ENCODE measurements at regions not wholly inside any gene's neighbourhood (a gene's known extent, or its start where the extent isn't known, plus 50 kb on each side); places are given as distances from the start of the nearest gene placed in this dataset.

- Histone ChIP-seq H4K5ac (ENCODE audit: low read depth, low read length) (no peak overlapping the region), H4K8ac (ENCODE audit: low read depth in 2 of 2, low read length in 2 of 2) (no peak overlapping the region), H3K79me1 (ENCODE audit: low read depth in 1 of 2, low read length in 2 of 2) (no peaks in the 10 kb centered on the region), H2AK5ac (ENCODE audit: low read depth, low read length) (no peak overlapping the region), H3K14ac (replicated peaks; ENCODE audit: low read depth, low read length) (no peak overlapping the region), H3K23ac (ENCODE audit: low read depth, low read length) (no peak overlapping the region), H3K4ac (ENCODE audit: low read depth, low read length) (no peak overlapping the region), H2AFZ (replicated peaks; ENCODE audit: low read length, poor library complexity) (no peak overlapping the region), H3K9ac (ENCODE audit: low read depth, low read length) (no peak overlapping the region), H3K4me1 (ENCODE audit: control insufficient read depth, insufficient read depth, low read length) (no peaks in the 10 kb centered on the region), H2AK9ac (replicated peaks; ENCODE audit: low read depth, low read length, poor library complexity) (no peak overlapping the region), H3K36me3 (ENCODE audit: control insufficient read depth, insufficient read depth, low read length) (no peaks in the 10 kb centered on the region), H3K56ac (ENCODE audit: extremely low read depth, insufficient read depth, low read length) (no peak overlapping the region), H3K27me3 (ENCODE audit: control insufficient read depth, insufficient read depth, low read length) (no peaks in the 10 kb centered on the region), H2BK120ac (ENCODE audit: low read depth, low read length) (no peak overlapping the region), H3K4me3 (ENCODE audit: insufficient read depth, low read depth, low read length) (no peak overlapping the region), H4K20me1 (ENCODE audit: insufficient read depth, low read length) (no peaks in the 10 kb centered on the region), H2BK5ac (ENCODE audit: low read depth, low read length, poor library complexity, severe bottlenecking) (no peak overlapping the region), H2BK15ac (ENCODE audit: low read depth, low read length) (no peak overlapping the region), H3K9me1 (ENCODE audit: insufficient read depth, low read length) (no peaks in the 10 kb centered on the region), H4K91ac (ENCODE audit: insufficient read depth, low read depth, low read length) (no peak overlapping the region), H3K18ac (ENCODE audit: low read depth, low read length) (no peak overlapping the region), H3K9me3 (ENCODE audit: control insufficient read depth, insufficient read depth, low read length) (peaks cover 4% of the 10 kb centered on the region; the same call in 1 of the 2 replicates), H2BK20ac (ENCODE audit: low read depth, low read length) (no peak overlapping the region), H3K4me2 (ENCODE audit: low read depth, low read length) (no peak overlapping the region), H3K27ac (ENCODE audit: insufficient read depth, low read length) (no peak overlapping the region)
- dilution Hi-C loops (cut with HindIII; ENCODE audit: low sequenced_read_pairs, unreplicated experiment) (no loop called here), intact Hi-C loops (cut with micrococcal nuclease) (no loop called here), in situ Hi-C loops (cut with MboI; ENCODE audit: low sequenced_read_pairs) (no loop called here)
- CTCF ChIA-PET, result no interaction called here
- no TSS peak for BruUV-seq (replicated peaks)
- ATAC-seq (ENCODE audit: low read depth) (no peak), DNase-seq (no peak)
- no peak for TF ChIP-seq CHD1 (IDR thresholded peaks at IDR 0.05; ENCODE audit: low read depth, low read length)
- no peak for TF ChIP-seq CTCF (conservative IDR thresholded peaks at IDR 0.05; ENCODE audit: low read depth, low read length)
- no peak for TF ChIP-seq FOS (IDR thresholded peaks at IDR 0.05; ENCODE audit: low read depth, low read length)
- TF ChIP-seq CEBPB (IDR thresholded peaks at IDR 0.05; ENCODE audit: low read depth, low read length), result no peak
- TF ChIP-seq NFE2L2 (IDR thresholded peaks at IDR 0.05; ENCODE audit: low read depth, low read length), result no peak
- no peak for TF ChIP-seq RAD21 (IDR thresholded peaks at IDR 0.05; ENCODE audit: low read length)
- TF ChIP-seq MXI1 (IDR thresholded peaks at IDR 0.05; ENCODE audit: borderline replicate concordance, low read depth, low read length), result no peak
- TF ChIP-seq RFX5 (IDR thresholded peaks at IDR 0.05; ENCODE audit: low read depth, low read length), result no peak
- no peak for TF ChIP-seq BHLHE40 (IDR thresholded peaks at IDR 0.05; ENCODE audit: low read depth, low read length)
- POLR2A ChIA-PET (ENCODE audit: unreplicated experiment), result no interaction called here
- WGBS, 2 experiments (ENCODE audit: extremely low coverage in 2 of 2, insufficient read length in 1 of 2), result no CpG with 5 or more reads among the region's 1 CpG
Observed at GRCh38 chr17:34008125-34008524, 247.0 kb upstream of the CCL2 start.

Data from IMR-90 (cell line).